RWPE2 (cell line): ENCODE measurements at regions not wholly inside any gene's neighbourhood (a gene's known extent, or its start where the extent isn't known, plus 50 kb on each side); places are given as distances from the start of the nearest gene placed in this dataset.

Experiments
- ATAC-seq: fragments of 200-7000 bp; cut with Tn5 transposase; 3 replicates; pipeline ENCODE4 v1.9.1; 2021; ENCODE audit warnings: low read depth
- DNase-seq: peaks from one replicate; pipeline ENCODE4 v3.0.0-alpha.2; 2020; ENCODE audit warnings: low spot score
- H3K27ac ChIP-seq: fragments of 450-650 bp; 2 replicates; pipeline ENCODE4 v1.5.1; 2017; ENCODE audit warnings: mild to moderate bottlenecking; ENCODE audit not compliant: poor library complexity, severe bottlenecking
- H3K27me3 ChIP-seq: fragments of 250-450 bp; sonication (Bioruptor Pico); 2 replicates; pipeline ENCODE4 v1.5.1; 2021; ENCODE audit warnings: mild to moderate bottlenecking, moderate library complexity; ENCODE audit not compliant: insufficient read depth, poor library complexity, severe bottlenecking
- H3K36me3 ChIP-seq: fragments of 250-450 bp; sonication (Bioruptor Pico); 2 replicates; pipeline ENCODE4 v1.5.1; 2020; ENCODE audit warnings: low read depth, mild to moderate bottlenecking, moderate library complexity
- H3K4me1 ChIP-seq: fragments of 250-450 bp; sonication (Bioruptor Pico); 2 replicates; pipeline ENCODE4 v1.5.1; 2021; ENCODE audit warnings: mild to moderate bottlenecking, moderate library complexity; ENCODE audit not compliant: insufficient read depth, poor library complexity, severe bottlenecking
- H3K4me3 ChIP-seq: fragments of 250-450 bp; sonication (Bioruptor Pico); 2 replicates; pipeline ENCODE4 v1.5.1; 2021; ENCODE audit warnings: mild to moderate bottlenecking, moderate library complexity; ENCODE audit not compliant: severe bottlenecking
- H3K9me3 ChIP-seq: fragments of 250-450 bp; sonication (Bioruptor Pico); 2 replicates; pipeline ENCODE4 v1.5.1; 2021; ENCODE audit warnings: mild to moderate bottlenecking, moderate library complexity; ENCODE audit not compliant: severe bottlenecking
- TF ChIP-seq, protein P1 (sequence below): fragments of 450-650 bp; IDR thresholded peaks from one replicate; pipeline ENCODE4 v1.5.1; 2017; ENCODE audit warnings: mild to moderate bottlenecking, moderate library complexity; ENCODE audit not compliant: poor library complexity, severe bottlenecking

DNA sequence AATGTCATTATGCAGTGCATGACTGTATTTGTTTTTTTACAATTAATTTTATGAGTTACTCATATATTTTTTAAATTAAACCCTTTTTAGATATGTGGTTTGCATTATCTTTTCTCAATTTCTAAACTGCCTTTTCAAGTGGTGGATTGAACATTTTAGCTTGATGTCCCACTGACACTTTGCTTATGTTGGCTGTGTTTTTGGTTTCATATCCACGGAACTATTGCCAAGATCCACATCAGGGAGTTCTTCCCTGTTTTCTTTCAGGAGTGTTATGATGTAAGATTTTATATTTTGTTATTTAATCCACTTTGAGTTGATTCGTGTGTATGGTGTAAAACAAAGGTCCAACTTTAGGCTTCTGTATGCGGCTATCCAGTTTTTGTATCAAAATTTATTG, 1144.9 kb upstream of the EYS start:
- Histone ChIP-seq H3K4me1 (no peaks in the 10 kb centered on the region), H3K9me3 (no peaks in the 10 kb centered on the region), H3K27ac (no peak overlapping the region), H3K27me3 (no peaks in the 10 kb centered on the region), H3K4me3 (no peak overlapping the region), H3K36me3 (no peaks in the 10 kb centered on the region)
- TF ChIP-seq, protein P1, sequence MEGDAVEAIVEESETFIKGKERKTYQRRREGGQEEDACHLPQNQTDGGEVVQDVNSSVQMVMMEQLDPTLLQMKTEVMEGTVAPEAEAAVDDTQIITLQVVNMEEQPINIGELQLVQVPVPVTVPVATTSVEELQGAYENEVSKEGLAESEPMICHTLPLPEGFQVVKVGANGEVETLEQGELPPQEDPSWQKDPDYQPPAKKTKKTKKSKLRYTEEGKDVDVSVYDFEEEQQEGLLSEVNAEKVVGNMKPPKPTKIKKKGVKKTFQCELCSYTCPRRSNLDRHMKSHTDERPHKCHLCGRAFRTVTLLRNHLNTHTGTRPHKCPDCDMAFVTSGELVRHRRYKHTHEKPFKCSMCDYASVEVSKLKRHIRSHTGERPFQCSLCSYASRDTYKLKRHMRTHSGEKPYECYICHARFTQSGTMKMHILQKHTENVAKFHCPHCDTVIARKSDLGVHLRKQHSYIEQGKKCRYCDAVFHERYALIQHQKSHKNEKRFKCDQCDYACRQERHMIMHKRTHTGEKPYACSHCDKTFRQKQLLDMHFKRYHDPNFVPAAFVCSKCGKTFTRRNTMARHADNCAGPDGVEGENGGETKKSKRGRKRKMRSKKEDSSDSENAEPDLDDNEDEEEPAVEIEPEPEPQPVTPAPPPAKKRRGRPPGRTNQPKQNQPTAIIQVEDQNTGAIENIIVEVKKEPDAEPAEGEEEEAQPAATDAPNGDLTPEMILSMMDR, result no peak
- DNase-seq (no peak), ATAC-seq (no peak)

DNA sequence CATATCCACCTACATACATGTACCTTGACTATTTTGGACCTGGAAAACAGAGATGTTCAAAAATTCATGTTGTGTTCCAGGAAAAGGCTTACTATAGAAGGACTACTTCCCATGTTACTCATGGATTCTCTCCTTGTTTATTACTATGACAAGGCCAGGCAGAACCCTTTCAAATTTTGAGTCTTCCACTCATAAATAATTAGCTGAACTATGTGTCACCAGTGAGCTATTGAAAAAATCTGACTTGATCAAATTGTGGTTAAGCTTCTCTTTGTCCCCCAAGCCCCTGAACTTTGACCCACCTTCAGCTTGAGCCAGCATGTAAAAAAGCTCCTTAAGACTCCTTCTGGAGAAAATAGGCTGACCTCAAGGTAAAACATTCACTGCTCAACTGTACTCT, 1142.8 kb upstream of the EYS start:
- Histone ChIP-seq H3K27ac (no peak overlapping the region), H3K4me3 (no peak overlapping the region), H3K4me1 (no peaks in the 10 kb centered on the region), H3K27me3 (no peaks in the 10 kb centered on the region), H3K9me3 (no peaks in the 10 kb centered on the region), H3K36me3 (no peaks in the 10 kb centered on the region)
- peak; percentile 73 for ATAC-seq
- no peak for DNase-seq
- TF ChIP-seq, protein P1, result no peak

- DNase-seq (no peak), ATAC-seq (no peak)
- Histone ChIP-seq H3K36me3 (no peaks in the 10 kb centered on the region), H3K4me3 (no peak overlapping the region), H3K4me1 (no peaks in the 10 kb centered on the region), H3K9me3 (no peaks in the 10 kb centered on the region), H3K27me3 (no peaks in the 10 kb centered on the region), H3K27ac (no peak overlapping the region)
- TF ChIP-seq, protein P1, result no peak
Observed at GRCh38 chr6:66848244-66848953, 1141.4 kb upstream of the EYS start.

DNA sequence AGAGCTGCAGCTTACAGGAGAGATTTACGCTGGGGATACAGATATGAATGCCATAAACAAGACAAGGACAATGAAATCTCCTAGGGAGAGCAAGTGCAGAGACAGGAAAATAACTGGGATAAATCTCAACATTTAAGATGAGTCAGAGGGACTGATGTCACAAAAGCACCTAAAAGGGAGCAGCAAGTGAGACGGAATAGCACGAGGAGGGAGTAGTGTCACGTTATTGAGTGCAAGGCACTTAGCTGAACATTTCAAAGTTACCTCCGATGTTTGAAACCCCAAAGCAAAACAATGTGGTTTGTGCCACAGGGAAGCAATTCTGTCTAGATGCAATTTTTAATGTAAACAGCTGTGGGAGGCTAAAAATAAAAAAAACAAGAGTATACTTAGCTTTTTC, 1131.7 kb upstream of the EYS start:
- no peak for DNase-seq
- Histone ChIP-seq H3K4me3 (no peak overlapping the region), H3K27ac (no peak overlapping the region), H3K36me3 (no peaks in the 10 kb centered on the region), H3K27me3 (peaks cover 9% of the 10 kb centered on the region), H3K4me1 (no peaks in the 10 kb centered on the region), H3K9me3 (no peaks in the 10 kb centered on the region)
- TF ChIP-seq, protein P1, result no peak
- no peak for ATAC-seq

DNA sequence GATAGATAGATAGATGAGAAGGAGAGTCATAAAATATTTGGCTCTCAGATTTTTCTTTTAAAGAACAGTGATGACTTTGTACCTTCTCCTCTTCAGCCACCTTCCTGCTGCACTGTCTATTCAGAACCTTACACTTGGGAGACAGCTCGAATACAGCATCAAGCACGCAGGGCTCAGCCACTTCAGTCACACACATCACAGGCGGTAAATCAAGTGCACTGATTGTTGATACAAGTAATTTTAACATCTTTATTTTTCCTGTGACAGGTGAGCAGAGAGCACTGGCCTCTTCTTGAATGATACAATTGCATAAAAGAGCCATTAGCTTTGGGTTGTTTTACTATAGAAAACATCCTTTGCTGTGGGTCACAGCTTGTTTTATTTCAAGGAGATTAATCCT, 1118.5 kb upstream of the EYS start:
- TF ChIP-seq, protein P1, result no peak
- no peak for ATAC-seq
- peaks cover 21% of the 10 kb centered on the region for H3K27me3 ChIP-seq
- no peaks in the 10 kb centered on the region for H3K9me3 ChIP-seq
- H3K4me1 ChIP-seq, result no peaks in the 10 kb centered on the region
- no peak overlapping the region for H3K27ac ChIP-seq
- H3K4me3 ChIP-seq, result no peak overlapping the region
- H3K36me3 ChIP-seq, result no peaks in the 10 kb centered on the region
- no peak for DNase-seq
